Breast epithelium (tissue), 3 donors: ENCODE measurements at regions not wholly inside any gene's neighbourhood (a gene's known extent, or its start where the extent isn't known, plus 50 kb on each side); places are given as distances from the start of the nearest gene placed in this dataset.

Experiments
- CTCF ChIP-seq, 3 donors: fragments of 450-650 bp; IDR thresholded peaks; one replicate each; pipeline ENCODE4 v1.5.1; 2016 to 2017; ENCODE audit warnings: antibody characterized with exemption in 3 of 3, mild to moderate bottlenecking in 3 of 3, moderate library complexity in 3 of 3
- POLR2A ChIP-seq: fragments of 450-650 bp; IDR thresholded peaks from one replicate; pipeline ENCODE4 v1.6.1; 2016; ENCODE audit warnings: antibody characterized with exemption, mild to moderate bottlenecking, moderate library complexity

GRCh38 chr2:8571301-8571791 is 110.5 kb upstream of the ID2 start:
- no peak for TF ChIP-seq POLR2A
- TF ChIP-seq CTCF (IDR thresholded peaks at IDR 0.05): no peak
